Renal cortex interstitium (tissue), 11 donors: ENCODE measurements at regions not wholly inside any gene's neighbourhood (a gene's known extent, or its start where the extent isn't known, plus 50 kb on each side); places are given as distances from the start of the nearest gene placed in this dataset.
"Not testable (repeated sequence)": the region's sequence is repeated elsewhere in the genome, so short reads cannot be mapped to it uniquely, and the experiment has no call there.

Experiments used
- DNase-seq, 11 donors: peaks; one replicate each; pipeline ENCODE4 v3.0.0-alpha.2; 2013; ENCODE audit warnings: low read depth in 9 of 11, low spot score in 4 of 11; ENCODE audit errors: extremely low read depth in 1 of 11

GRCh38 chr17:16888413-16889087, 83.4 kb downstream of the TNFRSF13B start:
- DNase-seq = no peak

GRCh38 chr17:16887523-16888095, 84.3 kb downstream of the TNFRSF13B start:
- no peak for DNase-seq

GRCh38 chr17:16886655-16887322, 85.1 kb downstream of the TNFRSF13B start:
- no peak for DNase-seq

- not testable (repeated sequence) for DNase-seq
Measured at GRCh38 chr17:16885204-16885603, 86.7 kb downstream of the TNFRSF13B start.

- DNase-seq = not testable (repeated sequence)
Measured at GRCh38 chr17:16882926-16883265, 89.0 kb downstream of the TNFRSF13B start.

GRCh38 chr17:16882243-16882925, 89.5 kb downstream of the TNFRSF13B start:
- DNase-seq = no peak

- DNase-seq = no peak
Measured at GRCh38 chr17:16881239-16881924, 90.5 kb downstream of the TNFRSF13B start.

- no peak for DNase-seq
Measured at GRCh38 chr17:16880843-16881230, 91.1 kb downstream of the TNFRSF13B start.

GRCh38 chr17:16880121-16880842, 91.6 kb downstream of the TNFRSF13B start:
- no peak for DNase-seq

GRCh38 chr17:16879686-16880085, 92.2 kb downstream of the TNFRSF13B start:
- DNase-seq = no peak

- DNase-seq = no peak
Measured at GRCh38 chr17:16878606-16879005, 93.3 kb downstream of the TNFRSF13B start.

- no peak for DNase-seq
Measured at GRCh38 chr17:16878084-16878483, 93.8 kb downstream of the TNFRSF13B start.

- DNase-seq = no peak
Measured at GRCh38 chr17:16877099-16877498, 94.8 kb downstream of the TNFRSF13B start.

GRCh38 chr17:16875662-16876061, 96.3 kb downstream of the TNFRSF13B start:
- DNase-seq = no peak

GRCh38 chr17:16874216-16874615, 97.7 kb downstream of the TNFRSF13B start:
- DNase-seq = not testable (repeated sequence)

- peak in 1 of 11 donors; percentile 5 for DNase-seq
Measured at GRCh38 chr17:16873174-16874035, 98.5 kb downstream of the TNFRSF13B start.

- no peak for DNase-seq
Measured at GRCh38 chr17:16872351-16873173, 99.4 kb downstream of the TNFRSF13B start.
